H9 (cell line): ENCODE measurements at regions not wholly inside any gene's neighbourhood (a gene's known extent, or its start where the extent isn't known, plus 50 kb on each side); places are given as distances from the start of the nearest gene placed in this dataset.

Experiments
- DNase-seq: peaks from one replicate; pipeline ENCODE4 v3.0.0-alpha.2; 2017
- H2AFZ ChIP-seq: one replicate; pipeline ENCODE4 v1.6.1; 2013; ENCODE audit warnings: mild to moderate bottlenecking, low read length, control low read depth, moderate library complexity
- H2AK5ac ChIP-seq: 2 replicates; pipeline ENCODE4 v1.6.1; 2013; ENCODE audit warnings: low read length, control low read depth, mixed read lengths; ENCODE audit not compliant: insufficient read length
- H2BK120ac ChIP-seq: one replicate; pipeline ENCODE4 v1.6.1; 2013; ENCODE audit warnings: low read depth, mild to moderate bottlenecking, low read length, control low read depth, inconsistent platforms; ENCODE audit not compliant: poor library complexity, severe bottlenecking
- H2BK12ac ChIP-seq: 2 replicates; pipeline ENCODE4 v1.6.1; 2013; ENCODE audit warnings: low read length, control low read depth, mixed read lengths, low read depth; ENCODE audit not compliant: insufficient read length
- H2BK15ac ChIP-seq: 2 replicates; pipeline ENCODE4 v1.6.1; 2013; ENCODE audit warnings: low read depth, low read length, control low read depth
- H2BK20ac ChIP-seq: one replicate; pipeline ENCODE4 v1.6.1; 2013; ENCODE audit warnings: low read depth, mild to moderate bottlenecking, low read length, control low read depth, inconsistent platforms; ENCODE audit not compliant: poor library complexity, severe bottlenecking
- H2BK5ac ChIP-seq: 2 replicates; pipeline ENCODE4 v1.6.1; 2013; ENCODE audit warnings: low read length, control low read depth, mixed read lengths; ENCODE audit not compliant: insufficient read length
- H3K14ac ChIP-seq: 2 replicates; pipeline ENCODE4 v1.6.1; 2013; ENCODE audit warnings: low read length, control low read depth; ENCODE audit not compliant: insufficient read depth
- H3K18ac ChIP-seq: 2 replicates; pipeline ENCODE4 v1.6.1; 2013; ENCODE audit warnings: low read depth, mild to moderate bottlenecking, mixed read lengths, low read length, control low read depth; ENCODE audit not compliant: insufficient read length
- H3K23ac ChIP-seq: 2 replicates; pipeline ENCODE4 v1.6.1; 2013; ENCODE audit warnings: low read length, control low read depth, mixed read lengths, low read depth; ENCODE audit not compliant: insufficient read length
- H3K23me2 ChIP-seq: 2 replicates; pipeline ENCODE4 v1.6.1; 2013; ENCODE audit warnings: low read depth, mild to moderate bottlenecking, mixed read lengths, low read length, control low read depth; ENCODE audit not compliant: insufficient read length, poor library complexity, severe bottlenecking
- H3K27ac ChIP-seq: 2 replicates; pipeline ENCODE4 v1.5.1; 2013; ENCODE audit warnings: low read length, control low read depth, mixed read lengths, low read depth; ENCODE audit not compliant: insufficient read length
- H3K27me3 ChIP-seq: 2 replicates; pipeline ENCODE4 v1.6.1; 2013; ENCODE audit warnings: low read length, control low read depth, inconsistent platforms; ENCODE audit not compliant: insufficient read depth
- H3K4ac ChIP-seq: 2 replicates; pipeline ENCODE4 v1.6.1; 2013; ENCODE audit warnings: low read depth, mild to moderate bottlenecking, control low read depth, inconsistent platforms, low read length, moderate library complexity
- H3K4me1 ChIP-seq: 2 replicates; pipeline ENCODE4 v1.6.1; 2013; ENCODE audit warnings: low read length, control low read depth, inconsistent platforms; ENCODE audit not compliant: insufficient read depth
- H3K4me2 ChIP-seq: 2 replicates; pipeline ENCODE4 v1.6.1; 2013; ENCODE audit warnings: low read length, control low read depth, mixed read lengths; ENCODE audit not compliant: insufficient read length, insufficient read depth
- H3K56ac ChIP-seq: 2 replicates; pipeline ENCODE4 v1.6.1; 2013; ENCODE audit warnings: low read depth, mild to moderate bottlenecking, mixed read lengths, low read length, control low read depth; ENCODE audit not compliant: insufficient read length
- H3K79me1 ChIP-seq: 2 replicates; pipeline ENCODE4 v1.6.1; 2013; ENCODE audit warnings: low read depth, mild to moderate bottlenecking, moderate library complexity, low read length, control low read depth, inconsistent platforms; ENCODE audit not compliant: insufficient read depth, poor library complexity, severe bottlenecking
- H3K79me2 ChIP-seq: 2 replicates; pipeline ENCODE4 v1.6.1; 2013; ENCODE audit warnings: low read length, control low read depth, inconsistent platforms; ENCODE audit not compliant: insufficient read depth
- H3K9ac ChIP-seq: 2 replicates; pipeline ENCODE4 v1.6.1; 2013; ENCODE audit warnings: low read length, control low read depth, mixed read lengths; ENCODE audit not compliant: insufficient read length; ENCODE audit errors: extremely low read depth
- H3K9me3 ChIP-seq: one replicate; pipeline ENCODE4 v1.6.1; 2013; ENCODE audit warnings: low read depth, low read length, inconsistent platforms; ENCODE audit not compliant: control insufficient read depth
- H3T11ph ChIP-seq: one replicate; pipeline ENCODE4 v1.6.1; 2013; ENCODE audit warnings: mild to moderate bottlenecking, low read length, control low read depth, inconsistent platforms
- H4K20me1 ChIP-seq: one replicate; pipeline ENCODE4 v1.6.1; 2013; ENCODE audit not compliant: control insufficient read depth, insufficient read length, insufficient read depth
- H4K5ac ChIP-seq: 2 replicates; pipeline ENCODE4 v1.6.1; 2013; ENCODE audit warnings: low read depth, mild to moderate bottlenecking, mixed read lengths, low read length, control low read depth; ENCODE audit not compliant: insufficient read length
- H4K8ac ChIP-seq: replicated peaks from 2 replicates; pipeline ENCODE4 v1.6.1; 2013; ENCODE audit warnings: low read length, control low read depth, mixed read lengths, low read depth; ENCODE audit not compliant: insufficient read length
- H4K91ac ChIP-seq: 2 replicates; pipeline ENCODE4 v1.6.1; 2013; ENCODE audit warnings: low read depth, mild to moderate bottlenecking, moderate library complexity, mixed read lengths, low read length, control low read depth; ENCODE audit not compliant: insufficient read length
- H3K27ac Mint-ChIP-seq, 3 experiments: 2 replicates in 2 of 3; 3 replicates in 1 of 3; pipeline ENCODE4 v1.8.0; 2020 to 2021; ENCODE audit warnings: mixed read lengths in 3 of 3, mild to moderate bottlenecking in 1 of 3, moderate library complexity in 1 of 3
- H3K27me3 Mint-ChIP-seq: 2 replicates; pipeline ENCODE4 v1.8.0; 2021; ENCODE audit warnings: low read depth, mild to moderate bottlenecking, moderate library complexity, mixed read lengths
- H3K36me3 Mint-ChIP-seq, 3 experiments: 2 replicates in 2 of 3; 3 replicates in 1 of 3; pipeline ENCODE4 v1.8.0; 2020 to 2021; ENCODE audit warnings: low read depth in 3 of 3, mixed read lengths in 3 of 3; ENCODE audit not compliant: insufficient read depth in 1 of 3
- H3K4me1 Mint-ChIP-seq, 2 experiments: 2 replicates each; pipeline ENCODE4 v1.8.0; 2020; ENCODE audit warnings: mixed read lengths in 2 of 2
- H3K4me3 Mint-ChIP-seq, 2 experiments: 2 replicates in 1 of 2; 3 replicates in 1 of 2; pipeline ENCODE4 v1.8.0; 2020 to 2021; ENCODE audit warnings: mild to moderate bottlenecking in 2 of 2, mixed read lengths in 2 of 2, moderate library complexity in 1 of 2
- H3K9me3 Mint-ChIP-seq, 2 experiments: 2 replicates in 1 of 2; 3 replicates in 1 of 2; pipeline ENCODE4 v1.8.0; 2020; ENCODE audit warnings: mild to moderate bottlenecking in 2 of 2, mixed read lengths in 2 of 2, moderate library complexity in 1 of 2
- WGBS: extraction: QIAGEN DNeasy Blood & Tissue Kit; methylation state at CpG from one replicate; pipeline ENCODE4 v1.1.7; 2013; ENCODE audit warnings: missing lambda C conversion rate, low lambda C conversion rate, mixed read lengths; ENCODE audit not compliant: insufficient read length; ENCODE audit errors: extremely low coverage; 5-methylcytosine and 5-hydroxymethylcytosine counted together
- TF ChIP-seq, protein P1 (sequence below): fragments of 200-600 bp; sonication (generic); conservative IDR thresholded peaks from 3 replicates; pipeline ENCODE4 v1.8.0; 2021; ENCODE audit warnings: antibody characterized with exemption, mild to moderate bottlenecking

- no peak overlapping the region for H4K8ac ChIP-seq
- H3K18ac ChIP-seq = no peak overlapping the region
- no peaks in the 10 kb centered on the region for H3K9me3 ChIP-seq
- H3K4ac ChIP-seq = no peak overlapping the region
- H4K20me1 ChIP-seq = no peaks in the 10 kb centered on the region
- no peak overlapping the region for H4K5ac ChIP-seq
- TF ChIP-seq, protein P1, sequence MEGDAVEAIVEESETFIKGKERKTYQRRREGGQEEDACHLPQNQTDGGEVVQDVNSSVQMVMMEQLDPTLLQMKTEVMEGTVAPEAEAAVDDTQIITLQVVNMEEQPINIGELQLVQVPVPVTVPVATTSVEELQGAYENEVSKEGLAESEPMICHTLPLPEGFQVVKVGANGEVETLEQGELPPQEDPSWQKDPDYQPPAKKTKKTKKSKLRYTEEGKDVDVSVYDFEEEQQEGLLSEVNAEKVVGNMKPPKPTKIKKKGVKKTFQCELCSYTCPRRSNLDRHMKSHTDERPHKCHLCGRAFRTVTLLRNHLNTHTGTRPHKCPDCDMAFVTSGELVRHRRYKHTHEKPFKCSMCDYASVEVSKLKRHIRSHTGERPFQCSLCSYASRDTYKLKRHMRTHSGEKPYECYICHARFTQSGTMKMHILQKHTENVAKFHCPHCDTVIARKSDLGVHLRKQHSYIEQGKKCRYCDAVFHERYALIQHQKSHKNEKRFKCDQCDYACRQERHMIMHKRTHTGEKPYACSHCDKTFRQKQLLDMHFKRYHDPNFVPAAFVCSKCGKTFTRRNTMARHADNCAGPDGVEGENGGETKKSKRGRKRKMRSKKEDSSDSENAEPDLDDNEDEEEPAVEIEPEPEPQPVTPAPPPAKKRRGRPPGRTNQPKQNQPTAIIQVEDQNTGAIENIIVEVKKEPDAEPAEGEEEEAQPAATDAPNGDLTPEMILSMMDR = no peak
- H3K4me2 ChIP-seq = no peak overlapping the region
- H3K56ac ChIP-seq = no peak overlapping the region
- no peak overlapping the region for H2BK15ac ChIP-seq
- H3K27ac ChIP-seq = no peak overlapping the region
- H3K23ac ChIP-seq = no peak overlapping the region
- H3K79me2 ChIP-seq = 0 out of 2 replicates have a peak, but pooled peaks cover 3% of the 10 kb centered on the region
- no peak overlapping the region for H3K14ac ChIP-seq
- no peak overlapping the region for H2AFZ ChIP-seq
- H3K9ac ChIP-seq = no peak overlapping the region
- Mint-ChIP-seq H3K9me3 (no peaks in the 10 kb centered on the region; a peak in 1 of 5 replicates), H3K27ac (no peak overlapping the region), H3K4me1 (peaks cover 0 to 5% of the 10 kb centered on the region in 2 experiments; a peak in 2 of 4 replicates), H3K36me3 (no peaks in the 10 kb centered on the region), H3K4me3 (no peak overlapping the region), H3K27me3 (no peaks in the 10 kb centered on the region)
- H2AK5ac ChIP-seq = no peak overlapping the region
- no peak overlapping the region for H4K91ac ChIP-seq
- no peak overlapping the region for H2BK5ac ChIP-seq
- H2BK20ac ChIP-seq = no peak overlapping the region
- DNase-seq = no peak
- no CpG with 5 or more reads among the region's 2 CpGs for WGBS
- H3T11ph ChIP-seq = no peak overlapping the region
- H3K23me2 ChIP-seq = no peaks in the 10 kb centered on the region
- no peak overlapping the region for H2BK12ac ChIP-seq
- H3K79me1 ChIP-seq = no peaks in the 10 kb centered on the region
- H3K4me1 ChIP-seq = no peaks in the 10 kb centered on the region
- H2BK120ac ChIP-seq = no peak overlapping the region
- no peaks in the 10 kb centered on the region for H3K27me3 ChIP-seq
Observed at GRCh38 chr10:65360497-65360896, 1565.3 kb upstream of the LRRTM3 start.
